Stromal cell of bone marrow (primary cell): ENCODE measurements at regions not wholly inside any gene's neighbourhood (a gene's known extent, or its start where the extent isn't known, plus 50 kb on each side); places are given as distances from the start of the nearest gene placed in this dataset.

Experiments used
- DNase-seq: peaks from one replicate; pipeline ENCODE4 v3.0.0-alpha.2; 2012; ENCODE audit warnings: low read depth

GRCh38 chr14:60349663-60350365 lies 100.8 kb downstream of the PPM1A start:
- DNase-seq = peak; percentile 31

GRCh38 chr14:60350366-60350720 lies 101.3 kb downstream of the PPM1A start:
- DNase-seq = no peak

- no peak for DNase-seq
These were observed 104.4 kb downstream of the PPM1A start for GRCh38 chr14:60353420-60353819.

- no peak for DNase-seq
These were observed 106.7 kb downstream of the PPM1A start for GRCh38 chr14:60355768-60356167.

- DNase-seq = no peak
These were observed 107.4 kb downstream of the PPM1A start for GRCh38 chr14:60356386-60356785.

GRCh38 chr14:60356906-60357550 lies 108.0 kb downstream of the PPM1A start:
- DNase-seq = no peak

GRCh38 chr14:60357551-60358149 lies 108.6 kb downstream of the PPM1A start:
- no peak for DNase-seq

- DNase-seq = no peak
These were observed 114.3 kb downstream of the PPM1A start for GRCh38 chr14:60363275-60363674.

GRCh38 chr14:60363687-60364086 lies 114.7 kb downstream of the PPM1A start:
- no peak for DNase-seq

GRCh38 chr14:60381909-60382308 lies 104.0 kb downstream of the C14orf39 start:
- DNase-seq = no peak
